Ovary (tissue), 3 donors: ENCODE measurements at regions not wholly inside any gene's neighbourhood (a gene's known extent, or its start where the extent isn't known, plus 50 kb on each side); places are given as distances from the start of the nearest gene placed in this dataset.

Experiments
- CTCF ChIP-seq, 3 donors: fragments of 450-650 bp in 2 of 3; fragments of 200-600 bp in 1 of 3; IDR thresholded peaks; one replicate each; pipeline versions ENCODE4 v1.5.1 to v1.8.0; 2016 to 2022; ENCODE audit warnings: antibody characterized with exemption in 3 of 3, mild to moderate bottlenecking in 1 of 3
- EP300 ChIP-seq: sonication (generic); formaldehyde crosslinking; IDR thresholded peaks from one replicate; pipeline ENCODE4 v1.6.1; 2017; ENCODE audit warnings: antibody characterized with exemption
- donor health status: DM: no; HTN: no; CAD: no.

GRCh38 chr5:116865651-116866050, 291.0 kb upstream of the SEMA6A start:
- TF ChIP-seq CTCF (IDR thresholded peaks at IDR 0.05) = no peak
- no peak for TF ChIP-seq EP300
